ENCODE measurements at regions not wholly inside any gene's neighbourhood (a gene's known extent, or its start where the extent isn't known, plus 50 kb on each side); places are given as distances from the start of the nearest gene placed in this dataset.

DNA sequence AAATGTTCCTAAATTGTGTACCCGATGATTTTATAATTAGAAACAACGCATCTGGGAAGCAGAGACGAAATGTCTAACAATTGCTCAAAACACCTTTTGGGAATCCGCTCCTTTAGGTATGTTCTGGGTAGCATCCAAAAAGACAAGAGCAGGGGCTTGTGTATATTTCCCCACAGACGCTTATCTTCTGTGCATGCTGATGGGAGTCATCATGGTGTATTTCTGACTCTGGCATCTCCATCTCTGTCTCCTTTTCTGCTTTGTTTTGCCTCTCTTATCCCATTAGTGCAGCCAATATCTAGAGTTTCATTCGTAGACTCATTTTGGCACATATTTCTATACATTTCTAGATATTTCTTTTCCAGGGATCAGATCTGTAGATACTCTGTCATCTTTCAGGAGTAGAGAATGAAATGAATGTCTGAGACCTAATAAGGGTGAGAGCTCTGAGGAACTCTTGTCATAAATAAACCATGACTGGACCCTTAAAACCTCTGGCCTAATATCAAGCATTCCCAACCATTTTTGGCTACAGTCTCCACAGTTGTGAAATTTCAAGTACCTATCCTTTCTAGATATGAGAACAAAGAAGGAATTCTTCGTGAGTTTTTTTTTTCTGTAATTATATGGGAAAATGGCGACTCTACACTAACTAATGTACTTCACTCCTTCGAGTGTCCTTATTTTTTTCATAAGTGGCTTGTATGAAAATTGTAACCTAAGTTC, 508.2 kb downstream of the ACTL7B start:
- Histone ChIP-seq H3K27me3 (ENCODE audit: control insufficient read depth, insufficient read depth, low read length) (no peaks in the 10 kb centered on the region), H3K9me3 (ENCODE audit: control insufficient read depth, low read length) (no peaks in the 10 kb centered on the region), H3K4me3 (ENCODE audit: low read length) (no peak overlapping the region), H3K4me1 (ENCODE audit: control insufficient read depth, insufficient read depth, low read length) (no peaks in the 10 kb centered on the region), H3K36me3 (ENCODE audit: control insufficient read depth, insufficient read depth, low read length) (no peaks in the 10 kb centered on the region), H3K9ac (ENCODE audit: low read length) (no peak overlapping the region)

DNA sequence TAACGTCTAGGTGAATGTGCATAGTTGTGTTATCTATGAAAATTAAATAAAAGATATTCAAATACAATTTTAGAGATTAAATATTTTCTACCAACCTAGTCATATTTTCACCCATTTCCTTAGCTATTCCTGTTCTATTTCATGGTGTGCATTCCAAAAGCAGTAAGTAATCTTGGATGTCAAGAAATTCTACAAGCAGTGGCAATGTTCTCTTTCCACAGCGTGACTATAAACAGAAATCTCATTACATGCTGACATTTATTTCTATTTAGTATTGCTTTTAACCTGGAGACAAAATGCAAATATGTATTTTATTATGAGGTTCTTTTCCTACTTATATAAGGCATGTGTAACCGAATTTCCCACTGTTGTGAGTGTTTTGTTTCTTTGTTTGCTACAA, 510.0 kb downstream of the ACTL7B start:
- H3K9me3 ChIP-seq (ENCODE audit: control insufficient read depth, low read length), result no peaks in the 10 kb centered on the region
- H3K9ac ChIP-seq (ENCODE audit: low read length), result no peak overlapping the region
- H3K4me1 ChIP-seq (ENCODE audit: control insufficient read depth, insufficient read depth, low read length), result no peaks in the 10 kb centered on the region
- no peaks in the 10 kb centered on the region for H3K36me3 ChIP-seq (ENCODE audit: control insufficient read depth, insufficient read depth, low read length)
- H3K4me3 ChIP-seq (ENCODE audit: low read length), result no peak overlapping the region
- H3K27me3 ChIP-seq (ENCODE audit: control insufficient read depth, insufficient read depth, low read length), result no peaks in the 10 kb centered on the region

DNA sequence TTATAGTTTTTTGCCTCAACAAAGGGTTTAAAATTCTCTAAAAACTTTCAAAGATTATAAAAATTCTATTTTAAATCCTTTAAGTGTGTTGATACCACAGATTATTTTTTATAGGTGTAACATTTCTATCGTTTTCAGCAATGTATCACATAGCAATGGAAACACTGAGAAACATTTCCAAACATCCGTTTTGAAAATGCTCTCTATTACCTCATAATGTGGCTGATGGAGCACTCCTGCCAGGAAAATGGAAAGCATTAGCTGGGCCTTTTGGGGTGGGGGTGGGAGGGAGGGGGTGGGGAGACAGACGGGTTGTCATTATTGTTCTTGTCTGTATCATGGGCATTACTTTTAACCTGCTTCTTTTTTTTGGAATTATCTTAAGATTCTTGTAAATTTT, 516.5 kb downstream of the ACTL7B start:
- no peaks in the 10 kb centered on the region for H3K36me3 ChIP-seq (ENCODE audit: control insufficient read depth, insufficient read depth, low read length)
- H3K4me1 ChIP-seq (ENCODE audit: control insufficient read depth, insufficient read depth, low read length), result no peaks in the 10 kb centered on the region
- H3K9ac ChIP-seq (ENCODE audit: low read length), result no peak overlapping the region
- no peaks in the 10 kb centered on the region for H3K27me3 ChIP-seq (ENCODE audit: control insufficient read depth, insufficient read depth, low read length)
- no peaks in the 10 kb centered on the region for H3K9me3 ChIP-seq (ENCODE audit: control insufficient read depth, low read length)
- H3K4me3 ChIP-seq (ENCODE audit: low read length), result no peak overlapping the region

DNA sequence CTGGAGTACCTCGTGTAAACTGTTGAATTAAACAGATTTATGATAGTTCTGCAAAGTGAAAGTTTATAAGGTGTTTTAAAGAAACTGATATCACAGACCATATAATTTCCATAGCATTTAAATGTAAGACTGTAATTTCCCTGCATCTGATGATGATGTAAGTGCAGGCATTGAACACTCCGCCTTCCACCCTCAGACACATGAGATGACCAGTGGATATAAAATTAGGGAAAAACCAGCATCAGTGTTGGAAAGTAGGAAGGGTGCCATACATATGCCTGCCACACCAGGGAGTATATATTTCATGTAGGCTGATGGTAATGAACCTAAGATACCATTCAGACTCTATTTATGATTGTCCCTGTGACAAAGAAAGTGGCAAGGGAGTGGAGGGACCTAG, 519.2 kb downstream of the ACTL7B start:
- no peaks in the 10 kb centered on the region for H3K4me1 ChIP-seq (ENCODE audit: control insufficient read depth, insufficient read depth, low read length)
- H3K4me3 ChIP-seq (ENCODE audit: low read length), result no peak overlapping the region
- no peaks in the 10 kb centered on the region for H3K36me3 ChIP-seq (ENCODE audit: control insufficient read depth, insufficient read depth, low read length)
- no peak overlapping the region for H3K9ac ChIP-seq (ENCODE audit: low read length)
- H3K27me3 ChIP-seq (ENCODE audit: control insufficient read depth, insufficient read depth, low read length), result no peaks in the 10 kb centered on the region
- H3K9me3 ChIP-seq (ENCODE audit: control insufficient read depth, low read length), result no peaks in the 10 kb centered on the region

DNA sequence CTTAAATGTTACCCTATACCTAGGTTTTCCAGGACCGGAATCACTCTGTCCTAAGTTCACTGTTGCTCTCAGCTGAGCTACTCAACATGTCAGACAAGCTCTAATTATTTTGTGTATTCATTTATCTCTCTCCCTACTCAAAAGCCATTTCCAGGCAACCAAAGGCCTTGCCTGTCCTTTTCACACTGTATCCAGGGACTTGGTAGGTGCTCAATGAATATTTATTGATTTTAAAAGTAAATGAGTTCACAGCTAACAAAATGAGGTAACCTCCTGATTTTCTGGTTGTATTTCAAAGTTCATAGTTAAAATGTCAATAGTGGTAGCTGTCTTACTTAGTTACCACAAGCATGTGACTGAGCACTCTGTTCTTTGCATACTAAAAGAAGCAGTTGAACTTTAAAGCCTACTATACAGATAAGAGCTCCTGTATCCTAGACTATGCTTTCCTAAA, 522.2 kb downstream of the ACTL7B start:
- H3K4me3 ChIP-seq (ENCODE audit: low read length), result no peak overlapping the region
- no peak overlapping the region for H3K9ac ChIP-seq (ENCODE audit: low read length)
- no peaks in the 10 kb centered on the region for H3K36me3 ChIP-seq (ENCODE audit: control insufficient read depth, insufficient read depth, low read length)
- H3K4me1 ChIP-seq (ENCODE audit: control insufficient read depth, insufficient read depth, low read length), result no peaks in the 10 kb centered on the region
- no peaks in the 10 kb centered on the region for H3K9me3 ChIP-seq (ENCODE audit: control insufficient read depth, low read length)
- no peaks in the 10 kb centered on the region for H3K27me3 ChIP-seq (ENCODE audit: control insufficient read depth, insufficient read depth, low read length)

DNA sequence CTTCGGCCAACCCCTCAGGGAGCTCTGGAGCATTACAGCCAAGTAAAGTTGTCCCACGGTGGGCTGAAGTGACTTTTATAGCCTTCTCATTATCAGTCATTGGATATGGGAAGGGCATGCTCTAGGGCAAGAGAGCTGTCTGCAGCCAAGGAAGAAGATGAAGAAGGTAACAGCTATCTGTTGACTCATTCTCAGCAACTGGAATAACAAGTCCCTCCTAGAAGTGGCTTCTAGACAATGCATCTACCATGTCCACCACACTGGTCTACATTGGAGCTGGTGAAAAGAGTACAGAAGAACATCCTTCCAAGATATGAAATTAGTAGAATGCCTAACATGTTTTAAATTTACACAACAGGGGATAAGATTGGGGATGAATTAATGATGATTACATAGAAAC, 524.2 kb downstream of the ACTL7B start:
- Histone ChIP-seq H3K4me3 (ENCODE audit: low read length) (no peak overlapping the region), H3K4me1 (ENCODE audit: control insufficient read depth, insufficient read depth, low read length) (no peaks in the 10 kb centered on the region), H3K27me3 (ENCODE audit: control insufficient read depth, insufficient read depth, low read length) (no peaks in the 10 kb centered on the region), H3K9ac (ENCODE audit: low read length) (no peak overlapping the region), H3K36me3 (ENCODE audit: control insufficient read depth, insufficient read depth, low read length) (no peaks in the 10 kb centered on the region), H3K9me3 (ENCODE audit: control insufficient read depth, low read length) (no peaks in the 10 kb centered on the region)

DNA sequence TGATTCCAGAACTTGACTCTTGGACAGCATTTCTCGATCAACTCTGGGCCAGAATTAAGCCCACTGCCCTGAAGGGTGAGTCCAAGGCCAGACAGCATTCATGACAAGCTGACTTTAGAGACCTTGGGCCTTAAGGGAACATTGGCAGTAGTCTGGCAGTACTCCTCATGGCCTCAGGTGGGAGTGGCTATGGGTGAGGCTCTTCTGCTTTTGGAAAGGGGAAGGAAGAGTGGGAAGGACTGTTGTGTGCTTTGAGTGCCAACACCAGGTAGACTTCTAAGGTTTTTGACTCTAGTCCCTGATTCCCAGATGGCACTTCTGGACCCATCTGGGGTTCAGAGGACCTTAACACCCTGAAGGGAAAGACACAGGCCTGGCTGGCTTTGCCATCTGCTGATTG, 530.4 kb downstream of the ACTL7B start:
- H3K4me3 ChIP-seq (ENCODE audit: low read length), result no peak overlapping the region
- H3K36me3 ChIP-seq (ENCODE audit: control insufficient read depth, insufficient read depth, low read length), result no peaks in the 10 kb centered on the region
- H3K9me3 ChIP-seq (ENCODE audit: control insufficient read depth, low read length), result no peaks in the 10 kb centered on the region
- H3K27me3 ChIP-seq (ENCODE audit: control insufficient read depth, insufficient read depth, low read length), result no peaks in the 10 kb centered on the region
- H3K9ac ChIP-seq (ENCODE audit: low read length), result no peak overlapping the region
- no peaks in the 10 kb centered on the region for H3K4me1 ChIP-seq (ENCODE audit: control insufficient read depth, insufficient read depth, low read length)

DNA sequence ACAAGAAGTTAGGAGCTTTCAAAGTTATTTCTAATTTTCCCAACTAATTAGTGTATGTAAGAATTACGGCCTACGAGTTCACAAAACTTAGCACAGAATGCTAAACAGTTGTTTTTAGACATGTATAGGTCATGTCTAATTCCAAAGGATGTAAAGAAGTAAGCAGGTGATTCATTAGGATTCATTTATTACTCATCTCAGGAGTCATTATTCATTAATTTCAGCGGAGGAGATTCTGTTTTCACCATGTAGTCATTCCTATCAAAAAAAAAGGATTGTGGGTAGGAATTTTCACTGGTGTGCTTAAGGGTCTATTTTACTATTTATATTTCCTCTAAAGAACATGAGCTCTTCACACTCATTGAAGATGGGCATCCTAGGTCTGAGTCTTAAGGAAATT, 532.2 kb downstream of the ACTL7B start:
- Histone ChIP-seq H3K9ac (ENCODE audit: low read length) (no peak overlapping the region), H3K9me3 (ENCODE audit: control insufficient read depth, low read length) (no peaks in the 10 kb centered on the region), H3K36me3 (ENCODE audit: control insufficient read depth, insufficient read depth, low read length) (no peaks in the 10 kb centered on the region), H3K4me3 (ENCODE audit: low read length) (no peak overlapping the region), H3K4me1 (ENCODE audit: control insufficient read depth, insufficient read depth, low read length) (no peaks in the 10 kb centered on the region), H3K27me3 (ENCODE audit: control insufficient read depth, insufficient read depth, low read length) (no peaks in the 10 kb centered on the region)

DNA sequence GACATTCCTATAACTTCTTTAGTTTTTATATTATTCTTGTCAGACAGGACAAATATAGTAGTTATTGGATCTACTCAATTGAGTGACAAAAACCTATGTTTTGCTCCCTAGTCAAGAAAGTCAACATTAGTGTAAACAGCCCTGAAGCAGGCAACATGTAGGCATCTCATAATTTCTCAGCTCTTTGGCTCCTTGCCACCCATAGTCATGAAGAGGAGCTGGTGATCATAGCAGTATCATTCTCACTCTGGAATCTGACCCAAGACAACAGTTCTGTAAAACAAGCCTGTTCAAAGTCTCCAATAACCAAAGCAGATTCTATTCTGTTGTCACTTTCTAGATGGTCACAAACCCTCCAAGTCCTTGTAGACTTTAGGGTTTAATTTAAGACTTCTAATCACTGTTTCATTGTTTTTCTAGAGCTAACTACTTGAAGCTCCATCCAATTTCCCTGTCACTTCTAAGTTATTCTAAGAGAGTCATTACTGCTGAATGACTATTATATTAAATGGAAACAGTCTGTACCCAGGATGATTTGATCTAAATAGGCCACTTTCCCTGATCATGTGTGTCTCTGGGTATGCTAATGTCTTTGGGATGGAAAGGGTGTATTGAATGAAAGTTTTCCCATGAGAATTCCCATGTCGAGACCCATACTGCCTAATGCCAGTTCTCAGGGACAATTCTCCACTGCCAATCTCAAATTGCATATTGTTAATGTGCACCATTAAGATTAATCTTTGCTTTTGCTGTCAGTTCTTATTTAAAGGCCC, 533.3 kb downstream of the ACTL7B start:
- H3K4me1 ChIP-seq (ENCODE audit: control insufficient read depth, insufficient read depth, low read length), result no peaks in the 10 kb centered on the region
- H3K9ac ChIP-seq (ENCODE audit: low read length), result no peak overlapping the region
- no peaks in the 10 kb centered on the region for H3K36me3 ChIP-seq (ENCODE audit: control insufficient read depth, insufficient read depth, low read length)
- no peaks in the 10 kb centered on the region for H3K9me3 ChIP-seq (ENCODE audit: control insufficient read depth, low read length)
- no peak overlapping the region for H3K4me3 ChIP-seq (ENCODE audit: low read length)
- no peaks in the 10 kb centered on the region for H3K27me3 ChIP-seq (ENCODE audit: control insufficient read depth, insufficient read depth, low read length)

DNA sequence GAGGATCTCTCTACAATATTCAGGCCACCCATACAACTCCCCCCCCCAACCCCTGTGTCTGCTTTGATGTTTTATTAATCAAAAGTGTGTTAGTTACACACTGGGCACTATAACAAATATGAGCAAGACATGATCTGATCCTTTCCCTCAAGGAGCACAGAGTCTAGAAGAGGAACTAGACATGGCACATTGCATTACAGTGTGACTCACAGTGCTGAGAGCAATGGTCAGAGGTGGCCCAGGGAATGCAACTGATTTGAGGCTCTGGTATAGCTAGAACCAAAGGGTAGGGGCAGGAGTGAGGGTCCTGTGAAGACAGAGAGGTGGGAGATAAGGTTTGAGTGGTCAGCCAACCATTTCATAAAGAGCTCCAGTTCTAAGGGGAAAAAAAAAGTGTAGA, 539.2 kb downstream of the ACTL7B start:
- H3K9ac ChIP-seq (ENCODE audit: low read length), result no peak overlapping the region
- no peak overlapping the region for H3K4me3 ChIP-seq (ENCODE audit: low read length)
- H3K4me1 ChIP-seq (ENCODE audit: control insufficient read depth, insufficient read depth, low read length), result no peaks in the 10 kb centered on the region
- no peaks in the 10 kb centered on the region for H3K36me3 ChIP-seq (ENCODE audit: control insufficient read depth, insufficient read depth, low read length)
- H3K27me3 ChIP-seq (ENCODE audit: control insufficient read depth, insufficient read depth, low read length), result no peaks in the 10 kb centered on the region
- H3K9me3 ChIP-seq (ENCODE audit: control insufficient read depth, low read length), result no peaks in the 10 kb centered on the region

DNA sequence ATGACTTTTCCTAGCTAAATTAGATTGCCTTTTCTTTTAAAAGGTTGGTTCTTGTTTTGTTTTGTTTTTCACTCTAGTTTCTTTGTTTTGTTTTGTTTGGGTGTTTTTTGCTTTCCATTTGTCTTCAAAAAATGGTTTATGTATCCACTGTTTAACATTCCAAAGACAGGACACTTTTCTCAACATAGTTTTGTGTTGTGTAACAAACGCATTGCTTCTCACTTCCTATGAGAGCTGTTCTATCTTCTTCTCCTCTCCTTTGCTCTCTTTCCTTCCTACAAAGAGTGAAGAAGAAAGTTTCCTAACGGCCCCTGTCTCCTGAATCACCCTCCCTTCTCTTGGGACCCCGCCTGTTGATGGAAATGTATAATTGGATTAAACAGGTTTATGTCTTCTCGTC, 539.7 kb downstream of the ACTL7B start:
- no peaks in the 10 kb centered on the region for H3K27me3 ChIP-seq (ENCODE audit: control insufficient read depth, insufficient read depth, low read length)
- no peaks in the 10 kb centered on the region for H3K9me3 ChIP-seq (ENCODE audit: control insufficient read depth, low read length)
- H3K4me1 ChIP-seq (ENCODE audit: control insufficient read depth, insufficient read depth, low read length), result no peaks in the 10 kb centered on the region
- no peaks in the 10 kb centered on the region for H3K36me3 ChIP-seq (ENCODE audit: control insufficient read depth, insufficient read depth, low read length)
- H3K9ac ChIP-seq (ENCODE audit: low read length), result no peak overlapping the region
- H3K4me3 ChIP-seq (ENCODE audit: low read length), result no peak overlapping the region

DNA sequence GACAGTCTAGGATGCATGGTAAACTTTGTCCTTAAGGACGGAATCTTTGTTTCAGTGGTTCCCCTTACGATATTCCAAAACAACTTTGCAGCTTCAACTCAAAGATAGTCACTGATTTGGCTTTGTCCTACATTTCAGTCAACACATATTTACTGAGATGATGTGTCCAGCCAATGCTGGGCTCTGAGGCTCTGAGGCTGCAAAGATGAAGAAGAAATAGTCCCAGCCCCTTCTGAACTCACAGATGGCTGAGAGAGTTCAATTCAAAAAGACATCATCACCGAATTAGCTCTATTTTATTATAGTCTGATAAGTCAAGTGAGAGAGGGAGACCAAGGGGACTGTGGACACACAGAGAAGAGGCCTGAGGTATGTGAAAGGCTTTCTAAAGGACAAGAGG, 544.0 kb downstream of the ACTL7B start:
- Histone ChIP-seq H3K4me1 (ENCODE audit: control insufficient read depth, insufficient read depth, low read length) (no peaks in the 10 kb centered on the region), H3K4me3 (ENCODE audit: low read length) (no peak overlapping the region), H3K27me3 (ENCODE audit: control insufficient read depth, insufficient read depth, low read length) (no peaks in the 10 kb centered on the region), H3K9me3 (ENCODE audit: control insufficient read depth, low read length) (no peaks in the 10 kb centered on the region), H3K9ac (ENCODE audit: low read length) (no peak overlapping the region), H3K36me3 (ENCODE audit: control insufficient read depth, insufficient read depth, low read length) (no peaks in the 10 kb centered on the region)

Data from mucosa of stomach (tissue), 1 donor.